ENCODE measurements at regions not wholly inside any gene's neighbourhood (a gene's known extent, or its start where the extent isn't known, plus 50 kb on each side); places are given as distances from the start of the nearest gene placed in this dataset.
"Not testable (repeated sequence)": the region's sequence is repeated elsewhere in the genome, so short reads cannot be mapped to it uniquely, and the experiment has no call there.

DNA sequence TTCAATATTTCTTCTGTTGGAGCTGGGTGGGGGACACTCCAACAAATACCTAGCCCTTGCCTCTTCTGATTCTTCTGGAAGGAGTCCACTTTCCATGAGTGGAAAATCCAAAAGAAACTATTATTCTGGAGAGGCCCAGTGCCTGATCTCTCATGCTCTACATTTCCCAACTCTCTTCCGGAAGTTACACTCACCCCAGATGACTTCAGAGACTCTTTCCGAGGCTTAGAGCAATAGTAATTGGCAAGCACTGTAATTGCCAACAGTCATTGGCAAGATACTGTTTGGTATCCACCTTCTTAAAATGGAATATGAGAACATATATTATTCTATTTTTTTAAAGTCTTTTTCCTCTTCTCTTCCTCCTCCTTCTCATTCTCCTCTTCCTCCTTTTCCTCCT lies 60.5 kb upstream of the CYRIA start:
- Histone ChIP-seq H3K4me3 (no peak overlapping the region), H3K27ac (no peak overlapping the region)

DNA sequence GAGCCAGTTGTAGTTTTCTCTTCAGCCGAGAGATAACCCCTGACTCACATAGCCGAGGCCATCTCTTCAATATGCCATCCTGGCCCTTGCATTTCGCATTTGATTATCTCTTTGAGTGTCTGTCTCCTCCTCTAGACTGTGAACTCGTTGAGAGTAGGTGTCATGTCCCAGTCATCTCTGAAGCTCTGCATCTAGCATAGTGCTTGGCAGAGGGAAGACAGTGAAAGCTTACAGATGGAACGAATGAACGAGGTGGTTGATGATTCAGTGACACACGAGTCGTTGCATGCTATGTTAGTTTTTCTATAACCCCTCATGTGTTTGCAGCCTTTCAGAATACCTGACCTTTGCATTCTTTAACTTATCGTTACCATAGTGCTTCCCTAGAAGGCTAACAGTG lies 59.9 kb upstream of the CYRIA start:
- Histone ChIP-seq H3K27ac (no peak overlapping the region), H3K4me3 (no peak overlapping the region)

DNA sequence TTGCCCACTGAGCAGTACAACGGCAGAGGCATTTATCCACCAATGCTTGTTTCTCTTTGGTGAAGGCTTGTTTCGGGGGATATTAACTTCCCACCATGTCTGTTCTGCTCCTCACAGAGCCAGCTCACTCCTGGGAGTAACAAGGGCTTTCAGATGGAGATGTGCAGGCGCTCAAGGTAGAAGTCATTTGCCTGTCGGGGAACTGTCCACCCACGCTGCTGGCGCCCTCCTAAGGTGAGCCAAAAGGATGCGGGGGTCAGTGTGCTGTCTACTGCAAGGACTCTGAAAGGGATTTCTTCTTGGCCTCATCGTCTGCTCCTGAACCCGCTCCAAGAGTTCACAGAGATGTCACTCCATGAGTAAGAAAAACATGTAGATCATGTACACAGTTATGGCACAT lies 57.0 kb upstream of the CYRIA start:
- Histone ChIP-seq H3K27ac (no peak overlapping the region), H3K4me3 (no peak overlapping the region)

DNA sequence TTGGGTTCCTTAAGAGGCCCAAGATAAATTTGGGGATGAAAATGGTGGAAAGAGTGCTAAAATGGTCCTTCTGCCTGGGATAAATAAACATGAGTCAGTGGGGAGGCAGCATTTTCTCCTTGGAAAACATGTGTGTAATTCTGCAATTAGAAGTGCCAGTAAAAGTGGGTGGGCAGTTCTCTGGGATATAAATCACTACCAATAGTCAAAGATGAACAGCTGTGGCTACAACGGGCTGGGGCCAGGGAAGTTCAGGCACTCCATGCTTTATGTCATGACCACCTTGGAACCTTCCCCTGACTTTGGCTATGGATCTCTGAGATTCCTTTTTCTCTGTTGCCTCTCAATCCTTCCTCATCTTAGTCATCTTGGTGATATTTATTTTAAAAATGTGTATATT lies 56.5 kb upstream of the CYRIA start:
- Histone ChIP-seq H3K27ac (no peak overlapping the region), H3K4me3 (no peak overlapping the region)

DNA sequence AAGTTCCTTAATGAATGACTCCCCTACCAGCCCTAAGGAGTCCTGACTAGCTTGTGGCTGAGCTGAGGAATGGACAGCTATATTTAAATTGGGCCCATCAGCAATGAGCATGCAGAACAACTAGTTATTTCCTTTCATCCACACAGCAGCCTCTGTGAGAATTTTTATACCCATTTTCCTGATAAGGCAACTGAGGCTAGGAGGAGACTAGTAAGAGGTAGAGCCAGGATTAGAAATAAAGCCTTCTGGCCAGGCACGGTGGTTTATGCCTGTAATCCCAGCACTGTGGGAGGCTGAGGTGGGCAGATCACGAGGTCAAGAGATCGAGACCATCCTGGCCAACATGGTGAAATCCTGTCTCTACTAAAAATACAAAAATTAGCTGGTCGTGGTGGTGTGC lies 55.9 kb upstream of the CYRIA start:
- not testable (repeated sequence) for H3K4me3 ChIP-seq, H3K27ac ChIP-seq

DNA sequence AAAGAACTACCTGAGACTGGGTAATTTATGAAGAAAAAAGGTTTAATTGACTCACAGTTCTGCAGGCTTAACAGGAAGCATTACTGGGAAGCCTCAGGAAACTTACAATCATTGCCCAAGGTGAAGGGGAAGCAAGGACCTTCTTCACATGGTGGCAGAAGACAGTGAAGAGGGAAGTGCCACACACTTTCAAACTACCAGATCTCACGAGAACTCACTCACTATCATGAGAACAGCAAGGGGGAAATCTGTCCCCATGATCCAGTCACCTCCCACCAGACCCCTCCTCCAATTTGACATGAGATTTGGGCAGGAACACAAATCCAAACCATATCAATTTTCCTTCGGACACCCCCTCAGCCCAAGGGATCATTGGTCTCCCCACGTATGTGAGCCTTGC lies 55.1 kb upstream of the CYRIA start:
- not testable (repeated sequence) for H3K27ac ChIP-seq, H3K4me3 ChIP-seq

DNA sequence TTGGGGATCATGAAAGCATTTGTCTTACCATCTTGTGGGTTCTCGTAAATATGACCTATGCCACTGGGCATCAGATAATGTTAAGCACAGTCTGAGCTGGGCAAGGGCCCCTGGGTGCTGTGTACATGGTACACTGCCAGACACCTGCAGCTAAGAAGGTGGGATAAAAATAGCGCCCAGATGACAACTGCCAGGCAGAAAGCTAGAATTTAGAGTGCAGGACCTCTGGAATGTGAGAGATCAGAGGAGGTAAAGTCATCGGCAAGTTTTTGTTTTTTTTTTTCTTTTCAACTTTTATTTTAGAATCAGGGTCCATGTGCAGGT lies 53.8 kb upstream of the CYRIA start:
- Histone ChIP-seq H3K4me3 (no peak overlapping the region), H3K27ac (no peak overlapping the region)

DNA sequence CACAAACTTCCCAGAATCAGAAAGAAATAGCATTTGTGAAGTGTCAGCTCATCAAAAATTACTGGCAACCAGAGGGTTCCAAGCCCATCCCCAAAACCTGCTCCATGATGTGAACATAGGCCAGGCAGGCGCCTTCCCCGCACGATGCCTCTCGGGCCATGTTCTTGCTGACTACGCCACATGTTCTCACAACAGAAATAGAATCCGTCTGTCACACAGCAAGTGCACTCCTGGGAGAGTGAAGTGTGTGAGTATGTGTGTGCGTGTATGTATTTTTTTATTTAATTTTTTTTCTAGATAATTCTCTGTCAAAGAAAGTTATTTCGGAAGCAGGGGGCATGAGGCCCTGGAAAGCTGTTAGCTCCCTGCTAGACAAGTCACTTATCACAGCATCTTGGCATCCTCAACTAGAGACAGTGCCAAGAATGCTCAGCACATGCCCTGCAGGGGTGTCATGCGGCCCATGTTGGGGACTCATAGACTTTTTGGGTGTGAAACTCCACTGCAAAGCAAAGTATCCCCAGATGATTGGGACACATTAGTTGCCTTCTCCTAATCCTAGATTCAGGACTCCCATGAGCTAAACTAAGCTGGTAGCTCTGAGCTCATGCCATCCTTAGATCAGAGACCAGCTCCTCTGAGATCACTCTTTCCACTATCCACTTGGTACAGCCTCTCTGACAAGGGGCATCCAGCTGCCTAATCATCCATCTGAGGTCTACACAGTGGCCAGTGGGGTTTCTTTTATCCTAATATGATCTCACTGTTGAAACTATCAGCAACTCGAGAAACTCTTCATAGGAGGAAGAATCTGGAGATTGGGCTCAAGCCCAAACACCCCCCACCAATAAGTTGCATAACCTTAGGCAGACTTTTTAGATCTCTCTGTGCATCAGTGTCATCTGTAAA lies 53.2 kb upstream of the CYRIA start:
- Histone ChIP-seq H3K27ac (no peak overlapping the region), H3K4me3 (no peak overlapping the region)

DNA sequence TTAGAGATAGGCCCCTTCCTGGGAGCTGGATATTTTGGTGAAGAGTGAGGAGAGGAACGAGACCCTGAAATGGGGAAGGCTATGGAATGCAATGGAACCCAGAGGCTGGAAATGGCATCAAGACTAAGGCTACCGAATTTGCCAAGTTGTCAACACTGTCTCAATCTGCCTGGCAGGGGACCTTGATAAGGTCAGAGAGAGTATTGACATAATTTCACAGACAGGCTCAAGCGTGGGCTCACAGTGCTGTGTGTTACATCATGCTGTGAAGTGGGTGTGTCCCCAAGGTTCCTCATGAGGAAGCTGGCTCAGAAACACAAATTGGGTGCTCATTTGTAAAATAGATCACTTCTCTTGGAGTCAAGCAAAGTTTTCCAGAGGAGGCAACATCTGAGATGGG lies 51.8 kb upstream of the CYRIA start:
- Histone ChIP-seq H3K27ac (no peak overlapping the region), H3K4me3 (no peak overlapping the region)

DNA sequence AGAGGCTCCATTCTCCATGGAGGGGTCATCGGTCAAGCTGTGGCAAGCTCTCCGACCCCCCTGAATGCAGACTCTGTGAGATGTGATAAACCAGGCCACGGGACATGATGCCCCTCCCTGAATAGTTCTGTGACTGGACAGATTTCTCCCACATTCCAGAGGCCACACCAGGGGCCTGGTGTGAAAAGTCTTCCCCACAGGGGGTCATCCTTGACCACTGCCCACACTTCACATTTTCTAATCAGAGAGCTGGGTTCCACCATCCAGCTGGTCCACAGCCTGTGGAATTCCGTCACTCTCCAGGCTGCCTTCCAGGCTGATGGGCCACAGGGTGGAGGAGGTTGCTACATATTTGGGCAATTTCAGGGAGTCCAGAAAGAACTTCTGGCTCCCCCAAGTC lies 51.3 kb upstream of the CYRIA start:
- Histone ChIP-seq H3K27ac (no peak overlapping the region), H3K4me3 (no peak overlapping the region)

DNA sequence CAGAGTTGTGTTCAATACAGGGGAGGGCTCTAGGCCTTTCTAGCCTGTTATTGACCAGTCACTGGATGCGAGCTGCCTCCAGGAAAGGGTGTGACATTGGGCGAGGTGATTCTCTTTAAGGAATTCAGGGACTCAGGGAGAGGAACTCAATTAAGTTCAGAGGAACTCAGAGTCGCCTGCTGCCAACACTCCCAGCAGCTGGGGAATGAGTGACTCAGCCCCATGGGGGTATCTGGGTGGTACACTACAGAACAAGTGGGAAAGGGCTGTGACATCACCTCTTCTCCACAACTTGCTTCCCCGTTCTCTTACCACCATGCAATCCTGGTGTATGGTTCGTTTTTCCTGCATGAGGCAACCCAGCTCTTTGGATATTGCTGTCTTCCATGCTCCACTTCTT lies 50.4 kb upstream of the CYRIA start:
- no peak overlapping the region for H3K4me3 ChIP-seq
- H3K27ac ChIP-seq, result no peak overlapping the region
